GM21723 (cell line): ENCODE measurements at regions not wholly inside any gene's neighbourhood (a gene's known extent, or its start where the extent isn't known, plus 50 kb on each side); places are given as distances from the start of the nearest gene placed in this dataset.

ENCODE experiments used
- ATAC-seq: cut with Tn5 transposase; IDR thresholded peaks from one replicate; pipeline ENCODE4 v1.9.1; 2021; ENCODE audit warnings: mild to moderate bottlenecking, moderate library complexity; ENCODE audit not compliant: unreplicated experiment

- no peak for ATAC-seq
These were observed 56.5 kb upstream of the ANO4 start for GRCh38 chr12:100738086-100738485.

- peak; percentile 60 for ATAC-seq
These were observed 53.4 kb upstream of the ANO4 start for GRCh38 chr12:100741084-100741711.

GRCh38 chr12:100743060-100743459, 51.5 kb upstream of the ANO4 start:
- ATAC-seq, result no peak
